ENCODE measurements at regions not wholly inside any gene's neighbourhood (a gene's known extent, or its start where the extent isn't known, plus 50 kb on each side); places are given as distances from the start of the nearest gene placed in this dataset.

DNA sequence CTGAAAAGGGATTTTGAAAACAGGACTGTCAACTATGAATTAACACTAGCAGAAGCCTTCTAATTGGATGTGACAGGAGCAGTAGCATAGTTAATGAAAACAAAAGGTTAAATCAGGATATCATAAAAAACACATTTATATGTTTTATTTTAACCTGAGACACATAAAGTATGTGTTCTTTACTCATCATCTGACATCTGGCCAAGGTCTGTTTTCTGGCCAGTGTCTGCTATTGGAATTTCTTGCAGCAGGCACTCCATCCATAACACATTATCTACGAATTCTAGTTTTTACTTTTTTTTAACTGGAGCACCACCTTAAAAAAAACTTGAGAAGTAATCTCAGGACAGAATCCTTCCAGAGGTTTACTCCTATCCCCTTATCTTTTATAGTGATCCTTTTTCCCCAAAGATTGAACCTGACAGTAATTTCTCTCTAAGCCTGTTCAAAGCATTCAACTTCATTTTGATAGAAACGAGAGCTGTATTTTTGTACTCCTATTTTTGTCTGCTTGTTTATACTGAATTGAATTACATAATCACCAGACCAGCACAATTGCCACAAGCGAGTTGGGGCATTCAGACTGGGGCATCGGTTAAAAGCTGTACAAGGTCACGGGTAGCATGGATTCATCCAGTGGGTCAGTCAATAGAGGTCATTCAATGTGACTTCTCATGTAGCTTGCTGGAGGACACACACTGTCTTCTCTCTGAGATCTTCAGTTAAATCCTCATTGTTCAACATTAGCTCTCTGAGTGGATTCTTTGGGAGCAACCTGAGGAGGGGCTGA lies 205.6 kb upstream of the CLINT1 start:
- H3K9ac ChIP-seq (ENCODE audit: low read length) = no peak overlapping the region
- no peak overlapping the region for H2AFZ ChIP-seq (ENCODE audit: low read length)
- no peaks in the 10 kb centered on the region for H3K27me3 ChIP-seq (ENCODE audit: insufficient read depth, low read length)
- no peak overlapping the region for H3K4me3 ChIP-seq (ENCODE audit: low read depth, low read length, poor library complexity, severe bottlenecking)
- no peaks in the 10 kb centered on the region for H3K9me2 ChIP-seq (ENCODE audit: low read depth, low read length)
- no peaks in the 10 kb centered on the region for H3K36me3 ChIP-seq (ENCODE audit: insufficient read depth, low read length)
- no peaks in the 10 kb centered on the region for H3K4me1 ChIP-seq (ENCODE audit: insufficient read depth, low read length, severe bottlenecking)
- H3K4me2 ChIP-seq (ENCODE audit: low read length) = no peak overlapping the region
- TF ChIP-seq EZH2 (IDR thresholded peaks at IDR 0.05; ENCODE audit: borderline replicate concordance, low read length) (no peak), CTCF (IDR thresholded peaks at IDR 0.05; ENCODE audit: low read length) (no peak)
- no peaks in the 10 kb centered on the region for H3K9me3 ChIP-seq (ENCODE audit: low read length)
- H3K79me2 ChIP-seq (ENCODE audit: insufficient read depth, low read length) = no peaks in the 10 kb centered on the region
- no peaks in the 10 kb centered on the region for H4K20me1 ChIP-seq (ENCODE audit: insufficient read depth, low read length)
- no peak overlapping the region for H3K27ac ChIP-seq (ENCODE audit: low read depth, low read length, poor library complexity, severe bottlenecking)
- H3F3A ChIP-seq (ENCODE audit: insufficient read depth, low read length) = no peaks in the 10 kb centered on the region

GRCh38 chr5:158063052-158063451 lies 204.1 kb upstream of the CLINT1 start:
- H3K4me3 ChIP-seq (ENCODE audit: low read depth, low read length, poor library complexity, severe bottlenecking) = no peak overlapping the region
- H3K9me2 ChIP-seq (ENCODE audit: low read depth, low read length) = no peaks in the 10 kb centered on the region
- no peaks in the 10 kb centered on the region for H3F3A ChIP-seq (ENCODE audit: insufficient read depth, low read length)
- no peaks in the 10 kb centered on the region for H3K79me2 ChIP-seq (ENCODE audit: insufficient read depth, low read length)
- H3K27me3 ChIP-seq (ENCODE audit: insufficient read depth, low read length) = no peaks in the 10 kb centered on the region
- H3K36me3 ChIP-seq (ENCODE audit: insufficient read depth, low read length) = no peaks in the 10 kb centered on the region
- no peaks in the 10 kb centered on the region for H4K20me1 ChIP-seq (ENCODE audit: insufficient read depth, low read length)
- no peaks in the 10 kb centered on the region for H3K9me3 ChIP-seq (ENCODE audit: low read length)
- H3K4me2 ChIP-seq (ENCODE audit: low read length) = no peak overlapping the region
- no peak overlapping the region for H3K9ac ChIP-seq (ENCODE audit: low read length)
- TF ChIP-seq CTCF (IDR thresholded peaks at IDR 0.05; ENCODE audit: low read length) (no peak), EZH2 (IDR thresholded peaks at IDR 0.05; ENCODE audit: borderline replicate concordance, low read length) (no peak)
- no peak overlapping the region for H2AFZ ChIP-seq (ENCODE audit: low read length)
- no peaks in the 10 kb centered on the region for H3K4me1 ChIP-seq (ENCODE audit: insufficient read depth, low read length, severe bottlenecking)
- H3K27ac ChIP-seq (ENCODE audit: low read depth, low read length, poor library complexity, severe bottlenecking) = no peak overlapping the region

- Histone ChIP-seq H3K4me2 (ENCODE audit: low read length) (no peak overlapping the region), H3K9me2 (ENCODE audit: low read depth, low read length) (no peaks in the 10 kb centered on the region), H3K4me1 (ENCODE audit: insufficient read depth, low read length, severe bottlenecking) (no peaks in the 10 kb centered on the region), H4K20me1 (ENCODE audit: insufficient read depth, low read length) (no peaks in the 10 kb centered on the region), H2AFZ (ENCODE audit: low read length) (no peak overlapping the region), H3K27ac (ENCODE audit: low read depth, low read length, poor library complexity, severe bottlenecking) (no peak overlapping the region), H3F3A (ENCODE audit: insufficient read depth, low read length) (no peaks in the 10 kb centered on the region), H3K4me3 (ENCODE audit: low read depth, low read length, poor library complexity, severe bottlenecking) (no peak overlapping the region), H3K79me2 (ENCODE audit: insufficient read depth, low read length) (no peaks in the 10 kb centered on the region), H3K36me3 (ENCODE audit: insufficient read depth, low read length) (no peaks in the 10 kb centered on the region), H3K27me3 (ENCODE audit: insufficient read depth, low read length) (no peaks in the 10 kb centered on the region), H3K9me3 (ENCODE audit: low read length) (no peaks in the 10 kb centered on the region), H3K9ac (ENCODE audit: low read length) (no peak overlapping the region)
- TF ChIP-seq CTCF (IDR thresholded peaks at IDR 0.05; ENCODE audit: low read length) = no peak
These were observed 202.5 kb upstream of the CLINT1 start for GRCh38 chr5:158061451-158061850.
